Naive thymus-derived CD8-positive, alpha-beta T cell (primary cell): ENCODE measurements at regions not wholly inside any gene's neighbourhood (a gene's known extent, or its start where the extent isn't known, plus 50 kb on each side); places are given as distances from the start of the nearest gene placed in this dataset.
"Not testable (repeated sequence)": the region's sequence is repeated elsewhere in the genome, so short reads cannot be mapped to it uniquely, and the experiment has no call there.

ENCODE experiments used
- ATAC-seq, 2 donors: fragments of 150-1000 bp; cut with Tn5 transposase in 1 of 2; sonication (Bioruptor Pico), chemical (Tn5 transposase) in 1 of 2; 1 replicate in 1 of 2; 2 replicates in 1 of 2; pipeline ENCODE4 v1.10.0; 2021; ENCODE audit warnings: mild to moderate bottlenecking in 2 of 2, moderate library complexity in 2 of 2
- POLR2A ChIA-PET: fragments of 350-600 bp; sonication (Branson Sonifier 250); formaldehyde crosslinking; loops from one replicate; lab custom pipeline; 2021; ENCODE audit warnings: antibody characterized with exemption; lab: Charles Lee
- DNase-seq, 10 donors: peaks; one replicate each; pipeline versions ENCODE4 v3.0.0 to v3.0.0-alpha.2; 2020 to 2022
- H3K27ac Mint-ChIP-seq, 10 donors: one replicate each; pipeline ENCODE4 v1.8.0; 2020 to 2022; ENCODE audit warnings: mild to moderate bottlenecking in 10 of 10, mixed read lengths in 10 of 10, moderate library complexity in 4 of 10, inconsistent platforms in 1 of 10
- H3K27me3 Mint-ChIP-seq, 5 donors: one replicate each; pipeline ENCODE4 v1.8.0; 2021 to 2022; ENCODE audit warnings: mixed read lengths in 5 of 5
- H3K36me3 Mint-ChIP-seq, 3 donors: one replicate each; pipeline ENCODE4 v1.8.0; 2020 to 2022; ENCODE audit warnings: mixed read lengths in 3 of 3, mild to moderate bottlenecking in 2 of 3, inconsistent platforms in 1 of 3
- H3K4me1 Mint-ChIP-seq, 4 donors: one replicate each; pipeline ENCODE4 v1.8.0; 2021 to 2022; ENCODE audit warnings: mixed read lengths in 4 of 4
- H3K4me3 Mint-ChIP-seq, 10 donors: one replicate each; pipeline ENCODE4 v1.8.0; 2020 to 2022; ENCODE audit warnings: mild to moderate bottlenecking in 10 of 10, mixed read lengths in 10 of 10, moderate library complexity in 6 of 10, inconsistent platforms in 1 of 10
- H3K9me3 Mint-ChIP-seq, 9 donors: one replicate each; pipeline ENCODE4 v1.8.0; 2020 to 2022; ENCODE audit warnings: mixed read lengths in 9 of 9, mild to moderate bottlenecking in 3 of 9, inconsistent platforms in 1 of 9, moderate library complexity in 1 of 9

GRCh38 chr6:47414423-47415167 is 63.0 kb upstream of the CD2AP start:
- Mint-ChIP-seq H3K9me3 (no peaks in the 10 kb centered on the region), H3K4me1 (peaks cover 7 to 20% (median 19%) of the 10 kb centered on the region in 4 donors), H3K4me3 (peak overlapping the region; percentile 54 to 90 (median 86)), H3K36me3 (no peaks in the 10 kb centered on the region), H3K27ac (peak overlapping the region; percentile 65 to 92 (median 91)), H3K27me3 (no peaks in the 10 kb centered on the region)
- POLR2A ChIA-PET = interaction anchor here (2.0 kb wide), 1 partner anchor 63 kb away, joined by 26 read pairs; the partner anchor contains the start of gene CD2AP
- DNase-seq (peak in 6 of 10 donors; percentile 8 to 65 (median 32)), ATAC-seq (peak; percentile 65 to 66)

GRCh38 chr6:47416396-47417345 is 60.9 kb upstream of the CD2AP start:
- DNase-seq (no peak), ATAC-seq (no peak)
- Mint-ChIP-seq H3K9me3 (no peaks in the 10 kb centered on the region), H3K4me1 (peaks cover 7 to 20% (median 19%) of the 10 kb centered on the region in 4 donors), H3K4me3 (no peak overlapping the region), H3K27ac (peak overlapping the region in 2 of 10 donors; percentile 41 to 76), H3K36me3 (no peaks in the 10 kb centered on the region), H3K27me3 (no peaks in the 10 kb centered on the region)
- POLR2A ChIA-PET = no interaction called here

- no peaks in the 10 kb centered on the region for H3K27me3 Mint-ChIP-seq
- ATAC-seq = no peak
- no peaks in the 10 kb centered on the region for H3K36me3 Mint-ChIP-seq
- no peak overlapping the region for H3K4me3 Mint-ChIP-seq
- H3K4me1 Mint-ChIP-seq = peaks cover 3 to 10% (median 7%) of the 10 kb centered on the region in 4 donors
- H3K27ac Mint-ChIP-seq = no peak overlapping the region
- POLR2A ChIA-PET = no interaction called here
- no peak for DNase-seq
- no peaks in the 10 kb centered on the region for H3K9me3 Mint-ChIP-seq
Observed at GRCh38 chr6:47419621-47420020, 58.0 kb upstream of the CD2AP start.

- Mint-ChIP-seq H3K9me3 (no peaks in the 10 kb centered on the region), H3K4me1 (peaks cover 0 to 3% (median 0%) of the 10 kb centered on the region in 4 donors), H3K27ac (no peak overlapping the region), H3K36me3 (no peaks in the 10 kb centered on the region), H3K27me3 (no peaks in the 10 kb centered on the region), H3K4me3 (no peak overlapping the region)
- DNase-seq = no peak
- ATAC-seq = no peak
- POLR2A ChIA-PET = no interaction called here
Observed at GRCh38 chr6:47420394-47421371, 56.9 kb upstream of the CD2AP start.

GRCh38 chr6:47423079-47423478 is 54.5 kb upstream of the CD2AP start:
- Mint-ChIP-seq H3K4me1 (no peaks in the 10 kb centered on the region), H3K36me3 (peaks cover 0 to 7% (median 0%) of the 10 kb centered on the region in 3 donors), H3K27ac (no peak overlapping the region), H3K9me3 (peaks cover 0 to 13% (median 8%) of the 10 kb centered on the region in 9 donors), H3K4me3 (no peak overlapping the region), H3K27me3 (no peaks in the 10 kb centered on the region)
- POLR2A ChIA-PET = no interaction called here
- ATAC-seq (no peak), DNase-seq (no peak)

- no peaks in the 10 kb centered on the region for H3K27me3 Mint-ChIP-seq
- DNase-seq = no peak
- no peak overlapping the region for H3K4me3 Mint-ChIP-seq
- peaks cover 0 to 24% (median 15%) of the 10 kb centered on the region in 9 donors for H3K9me3 Mint-ChIP-seq
- H3K4me1 Mint-ChIP-seq = no peaks in the 10 kb centered on the region
- H3K27ac Mint-ChIP-seq = no peak overlapping the region
- ATAC-seq = no peak
- H3K36me3 Mint-ChIP-seq = peaks cover 0 to 11% (median 6%) of the 10 kb centered on the region in 3 donors
- POLR2A ChIA-PET = no interaction called here
Observed at GRCh38 chr6:47424436-47424836, 53.2 kb upstream of the CD2AP start.

GRCh38 chr6:47425724-47426123 is 51.9 kb upstream of the CD2AP start:
- H3K4me3 Mint-ChIP-seq, H3K4me1 Mint-ChIP-seq, POLR2A ChIA-PET, ATAC-seq, H3K27ac Mint-ChIP-seq, DNase-seq, H3K27me3 Mint-ChIP-seq: not testable (repeated sequence)
- Mint-ChIP-seq H3K9me3 (peaks cover 0 to 36% (median 21%) of the 10 kb centered on the region in 9 donors), H3K36me3 (peaks cover 0 to 19% (median 7%) of the 10 kb centered on the region in 3 donors)

GRCh38 chr6:47426524-47427302 is 50.9 kb upstream of the CD2AP start:
- ATAC-seq = no peak
- no peaks in the 10 kb centered on the region for H3K27me3 Mint-ChIP-seq
- POLR2A ChIA-PET = no interaction called here
- no peak for DNase-seq
- peaks cover 0 to 29% (median 13%) of the 10 kb centered on the region in 3 donors for H3K36me3 Mint-ChIP-seq
- H3K9me3 Mint-ChIP-seq = peaks cover 0 to 46% (median 23%) of the 10 kb centered on the region in 9 donors
- H3K4me1 Mint-ChIP-seq = no peaks in the 10 kb centered on the region
- peak overlapping the region in 1 of 10 donors; percentile 44 for H3K27ac Mint-ChIP-seq
- no peak overlapping the region for H3K4me3 Mint-ChIP-seq

GRCh38 chr6:47427680-47428079 is 49.9 kb upstream of the CD2AP start:
- Mint-ChIP-seq H3K4me3 (no peak overlapping the region), H3K9me3 (peaks cover 0 to 52% (median 23%) of the 10 kb centered on the region in 9 donors), H3K36me3 (peaks cover 0 to 29% (median 13%) of the 10 kb centered on the region in 3 donors), H3K27me3 (peaks cover 0 to 2% (median 0%) of the 10 kb centered on the region in 5 donors), H3K27ac (no peak overlapping the region), H3K4me1 (no peaks in the 10 kb centered on the region)
- POLR2A ChIA-PET = no interaction called here
- DNase-seq = no peak
- ATAC-seq = no peak
